Endothelial cell (in vitro differentiated cells): ENCODE measurements at regions not wholly inside any gene's neighbourhood (a gene's known extent, or its start where the extent isn't known, plus 50 kb on each side); places are given as distances from the start of the nearest gene placed in this dataset.

Source experiments
- DNase-seq: peaks from one replicate; pipeline ENCODE4 v3.0.0; 2021; ENCODE audit warnings: low spot score
- H3K27ac Mint-ChIP-seq: one replicate; pipeline ENCODE4 v1.8.0; 2021; ENCODE audit warnings: mixed read lengths, inconsistent platforms; ENCODE audit not compliant: unreplicated experiment
- H3K27me3 Mint-ChIP-seq: one replicate; pipeline ENCODE4 v1.8.0; 2021; ENCODE audit warnings: mild to moderate bottlenecking, moderate library complexity, mixed read lengths, inconsistent platforms; ENCODE audit not compliant: unreplicated experiment
- H3K36me3 Mint-ChIP-seq: one replicate; pipeline ENCODE4 v1.8.0; 2021; ENCODE audit warnings: mild to moderate bottlenecking, low read depth, mixed read lengths, inconsistent platforms; ENCODE audit not compliant: unreplicated experiment
- H3K4me1 Mint-ChIP-seq: one replicate; pipeline ENCODE4 v1.8.0; 2021; ENCODE audit warnings: mild to moderate bottlenecking, mixed read lengths, inconsistent platforms; ENCODE audit not compliant: unreplicated experiment
- H3K4me3 Mint-ChIP-seq: one replicate; pipeline ENCODE4 v1.8.0; 2021; ENCODE audit warnings: mild to moderate bottlenecking, mixed read lengths, inconsistent platforms; ENCODE audit not compliant: unreplicated experiment
- H3K9me3 Mint-ChIP-seq: one replicate; pipeline ENCODE4 v1.8.0; 2021; ENCODE audit warnings: mixed read lengths, inconsistent platforms; ENCODE audit not compliant: unreplicated experiment
- CTCF ChIP-seq: fragments of 200-600 bp; sonication (generic); IDR thresholded peaks from one replicate; pipeline ENCODE4 v1.5.0; 2021; ENCODE audit warnings: antibody characterized with exemption; ENCODE audit not compliant: unreplicated experiment

DNA sequence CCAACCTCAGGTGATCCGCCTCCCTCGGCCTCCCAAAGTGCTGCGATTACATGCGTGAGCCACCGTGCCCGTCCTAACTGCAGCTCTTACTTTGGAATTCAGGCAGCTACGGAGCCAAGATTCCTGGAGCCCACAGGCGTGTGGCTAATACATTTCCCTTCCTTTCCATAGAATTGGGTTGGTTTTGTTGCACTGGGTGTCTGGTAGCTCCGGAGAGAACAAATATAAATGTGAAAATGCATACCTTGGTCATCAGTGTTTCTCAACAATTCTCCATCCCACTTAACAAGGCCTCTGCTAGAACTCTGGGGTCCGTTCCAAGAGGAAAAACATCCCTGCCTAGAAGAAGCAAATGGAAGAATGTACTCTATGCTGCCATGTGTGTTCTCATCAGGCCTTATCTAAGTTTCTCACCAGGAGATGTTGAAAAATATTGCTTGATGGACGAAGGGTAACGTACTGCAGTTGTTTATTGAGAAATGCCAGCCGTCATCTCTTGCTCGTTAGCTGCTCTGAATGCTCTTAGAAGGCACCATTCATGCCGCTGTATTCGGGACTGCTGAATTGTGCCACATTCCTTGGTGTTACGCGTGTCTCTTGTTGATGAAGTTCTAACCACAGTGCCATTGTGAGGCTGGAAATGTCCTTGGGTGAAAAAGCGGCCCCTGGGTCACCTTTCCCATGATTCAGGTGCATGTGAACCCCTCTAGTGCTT, 50.5 kb upstream of the CD99 start:
- H3K27ac Mint-ChIP-seq = no peak overlapping the region
- H3K36me3 Mint-ChIP-seq = peaks cover 39% of the 10 kb centered on the region
- H3K4me3 Mint-ChIP-seq = no peak overlapping the region
- no peaks in the 10 kb centered on the region for H3K9me3 Mint-ChIP-seq
- no peak for DNase-seq
- H3K27me3 Mint-ChIP-seq = peaks cover 6% of the 10 kb centered on the region
- TF ChIP-seq CTCF = no peak
- peaks cover 8% of the 10 kb centered on the region for H3K4me1 Mint-ChIP-seq

GRCh38 chrX:2638279-2638678, 52.8 kb upstream of the CD99 start:
- TF ChIP-seq CTCF = no peak
- Mint-ChIP-seq H3K9me3 (no peaks in the 10 kb centered on the region), H3K4me3 (no peak overlapping the region), H3K27me3 (peaks cover 2% of the 10 kb centered on the region), H3K4me1 (peaks cover 8% of the 10 kb centered on the region), H3K36me3 (peaks cover 39% of the 10 kb centered on the region), H3K27ac (no peak overlapping the region)
- no peak for DNase-seq

- TF ChIP-seq CTCF = no peak
- no peak overlapping the region for H3K27ac Mint-ChIP-seq
- DNase-seq = no peak
- peaks cover 3% of the 10 kb centered on the region for H3K27me3 Mint-ChIP-seq
- H3K4me1 Mint-ChIP-seq = peaks cover 8% of the 10 kb centered on the region
- no peaks in the 10 kb centered on the region for H3K9me3 Mint-ChIP-seq
- peaks cover 52% of the 10 kb centered on the region for H3K36me3 Mint-ChIP-seq
- no peak overlapping the region for H3K4me3 Mint-ChIP-seq
Observed at GRCh38 chrX:2635342-2635741, 55.8 kb upstream of the CD99 start.

DNA sequence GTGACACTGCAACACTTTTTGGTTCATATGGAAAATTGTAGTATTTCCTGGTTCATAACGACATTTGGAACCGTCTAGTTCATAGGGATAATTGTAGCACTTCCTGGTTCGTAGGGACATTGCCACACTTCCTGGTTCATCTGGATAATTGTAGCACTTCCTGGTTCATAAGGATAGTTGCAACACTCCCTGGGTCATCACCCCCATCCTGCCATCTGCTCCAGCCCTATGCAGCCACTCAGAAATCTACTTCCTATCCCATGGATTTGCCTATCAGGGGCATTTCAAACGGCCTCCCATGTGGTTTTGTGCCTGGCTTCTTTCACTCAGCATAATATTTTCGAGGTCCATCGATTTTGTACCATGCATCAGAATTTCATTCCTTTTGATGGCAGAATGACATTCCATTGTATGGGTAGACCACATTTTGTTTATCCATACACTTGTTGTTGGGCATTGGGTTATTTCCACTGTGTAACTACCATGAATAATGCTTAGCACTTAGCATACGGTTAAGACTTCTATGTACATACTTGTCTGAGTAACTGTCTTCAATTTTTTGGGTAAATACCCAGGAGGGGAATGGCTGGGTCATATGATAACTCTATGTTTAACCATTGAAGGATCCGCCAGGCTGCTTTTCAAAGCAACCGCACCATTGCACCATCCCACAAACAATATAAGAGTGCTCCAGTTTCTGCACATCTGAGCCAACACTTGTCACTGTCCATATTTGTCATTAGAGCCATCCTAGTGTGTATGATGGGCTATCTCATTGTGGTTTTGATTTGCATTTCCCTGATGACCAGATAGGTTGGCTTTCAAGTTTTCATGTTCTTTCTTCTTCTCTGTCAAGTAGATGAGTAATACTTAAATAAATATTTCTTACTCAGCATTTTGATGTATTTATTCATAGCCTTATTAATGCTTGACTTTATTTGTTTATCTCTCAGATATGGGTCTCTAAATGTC, 58.3 kb upstream of the CD99 start:
- TF ChIP-seq CTCF = no peak
- peaks cover 16% of the 10 kb centered on the region for H3K9me3 Mint-ChIP-seq
- peaks cover 6% of the 10 kb centered on the region for H3K27me3 Mint-ChIP-seq
- H3K4me3 Mint-ChIP-seq = no peak overlapping the region
- no peak for DNase-seq
- peaks cover 56% of the 10 kb centered on the region for H3K36me3 Mint-ChIP-seq
- peaks cover 2% of the 10 kb centered on the region for H3K4me1 Mint-ChIP-seq
- H3K27ac Mint-ChIP-seq = no peak overlapping the region
